Lung microvascular endothelial cell (primary cell): ENCODE measurements at regions not wholly inside any gene's neighbourhood (a gene's known extent, or its start where the extent isn't known, plus 50 kb on each side); places are given as distances from the start of the nearest gene placed in this dataset.
A peak's percentile ranks its signal among the peaks of the same experiment; 100 is the strongest.
"Not testable (repeated sequence)": the region's sequence is repeated elsewhere in the genome, so short reads cannot be mapped to it uniquely, and the experiment has no call there.

Experiments
- DNase-seq, 2 donors: peaks; one replicate each; pipeline versions ENCODE4 v3.0.0 to v3.0.0-alpha.2; 2010; ENCODE audit warnings: low read depth in 2 of 2

DNA sequence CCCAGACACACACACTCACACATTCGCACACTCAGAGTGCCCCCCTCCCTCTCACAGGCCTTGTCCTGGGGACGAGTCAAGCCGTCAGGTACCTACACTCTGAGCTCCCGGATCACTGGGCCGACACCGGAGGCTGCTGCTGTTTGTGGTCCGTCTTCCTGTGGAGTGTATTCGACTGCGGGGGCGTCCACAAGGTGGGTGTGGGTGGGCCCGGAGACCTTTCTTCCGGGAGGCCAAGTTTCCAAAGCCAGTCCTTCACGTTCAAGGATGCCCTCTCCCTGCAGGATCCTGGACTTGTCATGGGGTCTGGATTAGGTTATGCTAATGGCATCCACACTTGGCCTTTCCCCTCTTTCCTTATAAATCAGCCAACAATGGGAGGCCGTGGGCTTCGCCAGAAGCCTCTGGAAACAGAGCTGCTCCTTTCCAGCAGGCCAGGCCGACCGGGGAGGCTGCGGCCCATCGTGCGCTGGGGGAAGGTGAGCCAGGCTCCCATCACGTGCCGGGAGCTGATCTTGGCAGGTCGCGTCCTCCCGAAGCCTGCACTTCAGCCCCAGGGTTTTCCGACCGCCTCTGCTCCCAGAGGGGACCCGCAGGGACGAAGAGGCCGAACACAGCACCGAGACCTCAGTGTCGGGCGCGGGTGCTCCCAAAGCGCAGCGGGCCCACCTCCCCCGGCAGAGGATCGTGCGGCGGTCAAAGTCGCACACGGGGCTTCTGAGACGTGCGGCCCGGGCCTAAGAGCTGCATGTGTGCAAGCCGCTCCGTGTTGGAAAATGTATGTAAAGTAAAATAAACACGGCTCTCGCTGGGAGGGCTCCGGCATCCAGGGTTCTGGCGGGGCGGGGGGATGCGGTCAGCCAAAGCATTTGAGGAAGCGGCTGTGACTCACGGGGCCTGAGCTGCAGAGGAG is 196.5 kb upstream of the ZNF469 start:
- DNase-seq = peak; percentile 10 to 80

- DNase-seq = not testable (repeated sequence)
Observed at GRCh38 chr16:88186889-88187870, 195.6 kb upstream of the ZNF469 start.

DNA sequence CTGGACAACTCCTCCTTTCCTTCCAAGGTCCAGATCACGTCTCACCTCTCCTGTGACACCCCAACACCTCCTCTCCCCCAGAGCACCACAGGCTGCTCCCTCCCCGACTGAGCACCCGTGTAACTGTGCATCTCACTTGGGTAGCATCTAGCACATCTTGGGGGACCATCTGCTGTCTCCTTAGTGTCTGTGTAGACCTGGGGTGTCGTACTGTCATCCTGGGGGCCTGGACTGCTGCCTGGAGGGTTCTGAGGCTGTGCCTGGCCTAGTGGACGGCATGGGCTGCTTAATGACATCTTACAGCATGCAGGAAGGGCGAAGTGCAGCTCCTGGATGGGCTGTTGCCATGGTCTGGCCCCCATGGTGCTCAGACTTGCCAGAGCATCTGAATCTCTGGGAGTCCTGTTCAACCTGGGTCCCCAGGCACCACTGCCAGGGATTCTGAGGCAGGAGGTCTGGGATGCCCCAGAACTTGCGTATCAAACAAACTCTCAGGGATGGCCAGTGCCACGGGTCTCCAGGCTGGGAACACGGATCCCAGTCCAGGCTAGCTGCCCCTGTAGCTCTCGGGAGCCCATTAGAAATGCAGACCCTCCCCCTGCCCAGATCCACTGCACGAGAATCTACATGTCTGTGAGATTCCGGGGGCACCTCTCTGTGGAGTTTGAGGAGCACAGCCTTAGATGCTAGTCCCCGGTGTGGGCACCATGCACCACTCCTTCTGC is 194.4 kb upstream of the ZNF469 start:
- not testable (repeated sequence) for DNase-seq

DNA sequence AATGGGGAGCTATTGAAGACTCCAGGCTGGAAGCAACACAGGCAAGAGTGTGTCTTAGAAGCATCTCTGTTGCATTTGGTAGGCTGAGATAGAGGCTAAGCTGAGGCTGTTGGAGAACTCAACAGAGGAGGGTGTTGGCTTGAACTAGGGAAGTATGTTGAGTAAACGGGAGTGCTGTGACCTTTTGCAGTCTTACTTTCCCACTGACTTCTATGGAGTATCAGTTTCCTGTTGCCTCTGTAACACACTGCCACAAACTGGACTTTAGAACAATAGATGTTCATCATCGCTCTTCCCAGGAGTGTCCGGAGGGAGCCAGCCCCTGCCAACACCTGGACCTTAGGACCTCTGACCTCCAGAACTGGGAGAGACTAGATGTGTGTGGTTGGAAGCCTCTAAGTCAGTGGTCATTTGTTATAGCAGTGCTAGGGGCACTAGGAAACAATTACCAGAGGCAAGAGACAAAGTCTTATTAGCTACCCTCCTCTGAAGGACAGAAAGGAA is 192.1 kb upstream of the ZNF469 start:
- DNase-seq = peak; percentile 19 to 76

- DNase-seq = not testable (repeated sequence)
Observed at GRCh38 chr16:88191168-88191567, 191.6 kb upstream of the ZNF469 start.

DNA sequence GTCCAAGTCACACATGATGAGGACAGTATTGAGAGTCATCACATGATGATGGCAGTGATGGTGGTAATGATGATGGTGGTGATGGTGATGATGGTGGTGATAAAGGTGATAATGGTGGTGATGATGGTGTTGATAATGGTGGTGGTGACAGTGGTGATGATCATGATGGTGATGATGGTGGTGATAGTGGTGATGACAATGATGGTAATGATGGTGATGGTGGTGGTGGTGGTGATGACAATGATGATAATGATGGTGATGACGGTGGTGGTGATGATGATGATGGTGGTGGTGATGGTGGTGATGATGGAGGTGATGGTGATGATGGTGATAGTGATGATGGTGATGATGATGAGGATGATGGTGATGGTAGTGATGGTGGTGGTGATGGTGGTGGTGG is 190.2 kb upstream of the ZNF469 start:
- no peak for DNase-seq

DNA sequence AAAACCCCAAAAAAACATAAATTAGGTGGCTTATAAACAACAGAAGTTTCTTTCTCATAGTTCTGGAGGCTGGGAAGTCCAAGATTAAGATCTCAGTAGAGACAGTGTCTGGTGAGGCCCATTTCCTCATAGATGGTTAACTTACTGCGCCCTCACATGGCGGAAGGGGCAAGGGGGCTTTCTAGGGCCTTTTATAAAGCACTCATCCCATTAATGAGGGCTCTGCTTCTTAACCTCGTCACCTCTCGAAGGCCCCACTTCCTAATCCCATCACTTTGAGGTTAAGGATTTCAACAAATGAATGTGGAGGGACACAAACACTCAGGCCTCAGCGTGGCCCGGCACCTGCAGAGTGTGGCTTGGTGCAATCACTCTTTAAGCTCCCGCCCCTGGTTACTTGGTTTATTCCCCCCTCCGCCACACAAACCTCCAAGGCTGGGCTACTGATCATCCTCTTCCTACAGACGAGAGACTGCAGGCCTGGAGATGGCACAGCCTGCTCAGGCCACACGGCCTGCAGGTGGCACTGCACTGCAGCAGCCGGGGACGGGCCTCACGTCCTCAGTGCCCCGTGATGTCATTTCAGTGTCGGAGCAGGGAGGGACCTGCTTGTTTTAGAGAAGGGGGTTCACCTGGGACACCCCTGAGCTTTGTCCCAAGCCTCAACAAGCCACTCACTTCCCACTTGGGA is 188.9 kb upstream of the ZNF469 start:
- peak; percentile 82 to 84 for DNase-seq

DNA sequence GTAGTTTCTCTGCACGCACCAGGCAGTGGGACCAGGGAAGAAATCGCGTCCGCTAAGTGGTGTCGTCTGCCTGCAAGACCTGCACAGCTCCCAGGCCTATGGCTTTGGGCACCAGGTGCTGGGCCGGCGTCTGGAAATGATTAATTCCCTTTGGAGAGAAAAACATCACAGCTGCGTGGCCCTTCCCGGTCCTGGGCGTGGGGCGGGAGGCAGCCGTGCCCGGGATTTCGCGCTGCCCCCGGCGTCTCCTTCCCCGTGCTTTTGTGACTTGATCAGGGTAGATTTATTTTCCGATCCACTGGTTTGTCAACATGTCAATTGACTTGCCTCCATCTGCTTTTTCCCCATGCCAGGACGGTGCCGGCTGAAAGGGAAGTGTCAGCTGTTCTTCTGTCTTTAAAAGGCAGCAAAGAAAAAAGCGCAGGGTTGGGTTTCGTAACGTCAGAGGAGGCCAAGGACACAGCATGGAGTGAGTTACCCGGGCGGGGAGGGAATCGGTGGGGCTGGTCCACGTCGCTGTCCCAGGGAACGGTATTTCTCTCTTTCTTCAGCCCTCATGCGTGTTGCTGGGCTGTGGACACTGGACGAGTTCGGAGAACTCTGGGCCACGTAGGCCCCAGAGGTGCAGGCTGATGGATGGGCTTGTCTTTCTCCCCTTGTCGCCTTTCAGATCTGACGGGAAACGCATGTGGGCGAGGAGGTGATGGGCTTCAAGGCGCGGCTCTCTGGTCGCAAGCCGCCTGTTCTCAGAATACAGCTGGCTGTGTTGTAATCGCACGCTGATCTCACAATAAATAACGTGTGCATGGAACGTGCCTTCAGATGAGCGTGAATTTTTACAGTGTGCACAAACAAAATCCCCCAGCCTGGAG is 188.1 kb upstream of the ZNF469 start:
- no peak for DNase-seq

GRCh38 chr16:88195269-88195705 is 187.5 kb upstream of the ZNF469 start:
- DNase-seq = no peak

- no peak for DNase-seq
Observed at GRCh38 chr16:88195911-88196465, 186.8 kb upstream of the ZNF469 start.

GRCh38 chr16:88196471-88197400 is 186.0 kb upstream of the ZNF469 start:
- DNase-seq = peak in 1 of 2 donors; percentile 48

GRCh38 chr16:88197481-88198456 is 185.0 kb upstream of the ZNF469 start:
- DNase-seq = no peak

DNA sequence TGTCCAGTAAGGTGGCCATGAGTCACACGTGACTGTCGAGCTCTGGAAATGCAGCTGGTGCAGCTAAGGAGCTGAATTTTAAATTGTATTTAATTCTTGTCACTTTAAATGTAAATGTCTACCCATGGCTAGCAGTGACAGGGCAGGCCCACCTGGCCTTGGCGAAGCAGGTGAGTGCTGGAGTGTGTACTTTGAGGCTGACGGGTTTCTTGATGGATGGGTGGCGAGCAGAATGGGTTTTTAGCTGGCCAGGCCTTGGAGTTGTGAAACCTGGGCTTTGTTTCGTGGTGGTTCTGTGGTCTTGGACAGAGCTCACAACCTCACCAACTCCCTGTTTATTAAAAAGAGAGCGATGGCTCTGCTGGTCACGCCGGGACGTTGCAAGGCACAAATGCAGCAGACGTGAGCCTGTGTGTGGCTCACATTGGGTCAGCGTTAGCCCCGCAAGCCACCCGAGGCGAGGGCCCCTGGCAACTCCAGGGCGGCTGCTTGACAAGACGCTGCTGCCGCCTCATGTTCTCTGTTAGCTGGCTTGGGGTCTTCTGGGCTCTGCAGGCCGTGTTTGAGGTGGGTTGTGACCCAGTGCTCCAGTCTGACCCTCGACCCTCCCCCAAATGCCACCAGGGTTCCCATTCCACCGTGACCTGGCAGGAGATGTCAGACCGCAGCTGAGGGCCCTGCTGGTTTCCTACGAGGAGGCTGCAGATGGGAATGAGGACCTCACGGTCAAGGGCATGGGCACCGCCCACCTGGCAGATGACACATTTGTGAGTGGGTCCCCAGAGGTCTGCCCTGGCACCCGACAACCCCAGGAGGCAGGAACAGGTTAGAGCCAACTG is 184.1 kb upstream of the ZNF469 start:
- not testable (repeated sequence) for DNase-seq

DNA sequence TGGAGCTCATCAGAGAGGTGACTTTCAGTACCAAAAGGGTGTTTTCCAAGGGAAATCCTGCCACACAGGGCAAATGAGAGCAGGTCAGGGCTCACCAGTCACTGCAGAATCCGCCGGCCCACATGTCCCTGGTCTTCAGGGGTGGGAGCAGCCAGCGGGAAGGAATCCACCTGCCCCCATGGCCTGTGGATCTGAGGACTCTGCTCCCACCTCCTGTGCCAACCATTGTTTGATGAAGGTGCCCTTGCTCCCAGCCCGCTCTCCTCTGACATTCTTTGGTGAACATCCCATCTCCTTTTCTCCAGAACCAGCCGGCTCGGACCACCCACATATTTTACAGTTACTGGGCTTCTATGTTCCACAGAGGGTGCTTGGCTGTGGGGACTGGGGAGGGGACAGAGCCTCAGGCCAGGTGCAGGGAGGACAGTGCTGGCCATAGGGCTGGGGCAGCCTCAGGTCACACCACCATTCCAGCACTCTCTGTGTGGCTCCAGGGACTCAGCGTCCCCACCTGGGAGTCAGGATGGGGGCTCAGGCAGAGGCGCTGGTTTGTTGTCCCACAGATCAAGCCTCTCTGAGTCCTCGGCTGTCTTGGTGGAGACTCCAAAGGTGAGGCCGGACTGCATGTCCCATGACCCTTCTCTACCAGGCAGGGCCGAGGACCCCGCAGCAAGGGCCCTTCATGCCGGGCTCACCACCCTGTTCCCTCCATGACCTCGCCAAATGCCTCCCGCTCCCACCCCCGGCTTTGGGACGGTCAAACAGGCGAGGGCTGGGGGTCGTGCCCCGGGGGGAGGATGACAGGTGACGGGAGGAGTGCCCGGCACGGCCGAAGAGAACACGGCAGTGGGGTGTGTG is 183.2 kb upstream of the ZNF469 start:
- peak in 1 of 2 donors; percentile 20 for DNase-seq
